HT-29 (cell line): ENCODE measurements at regions not wholly inside any gene's neighbourhood (a gene's known extent, or its start where the extent isn't known, plus 50 kb on each side); places are given as distances from the start of the nearest gene placed in this dataset.

ENCODE experiments used
- DNase-seq: peaks from one replicate; pipeline ENCODE4 v3.0.0-alpha.2; 2015; ENCODE audit warnings: low spot score

- peak; percentile 39 for DNase-seq
Observed at GRCh38 chrX:16445166-16445752, 204.7 kb upstream of the S100G start.

- no peak for DNase-seq
Observed at GRCh38 chrX:16451334-16451733, 198.6 kb upstream of the S100G start.

- DNase-seq, result no peak
Observed at GRCh38 chrX:16454926-16455325, 195.0 kb upstream of the S100G start.

- no peak for DNase-seq
Observed at GRCh38 chrX:16457239-16457638, 192.7 kb upstream of the S100G start.

- no peak for DNase-seq
Observed at GRCh38 chrX:16458208-16458607, 191.8 kb upstream of the S100G start.

- DNase-seq, result no peak
Observed at GRCh38 chrX:16459008-16459407, 190.9 kb upstream of the S100G start.

GRCh38 chrX:16461968-16462367 is 188.0 kb upstream of the S100G start:
- DNase-seq, result no peak

GRCh38 chrX:16462912-16463311 is 187.0 kb upstream of the S100G start:
- no peak for DNase-seq

GRCh38 chrX:16464369-16464768 is 185.6 kb upstream of the S100G start:
- DNase-seq, result no peak

- no peak for DNase-seq
Observed at GRCh38 chrX:16465081-16465876, 184.7 kb upstream of the S100G start.

GRCh38 chrX:16466640-16467432 is 183.1 kb upstream of the S100G start:
- DNase-seq, result no peak

- peak; percentile 4 for DNase-seq
Observed at GRCh38 chrX:16469870-16470269, 180.1 kb upstream of the S100G start.

- no peak for DNase-seq
Observed at GRCh38 chrX:16472345-16472744, 177.6 kb upstream of the S100G start.

- DNase-seq, result no peak
Observed at GRCh38 chrX:16474511-16474910, 175.4 kb upstream of the S100G start.

GRCh38 chrX:16476009-16476408 is 173.9 kb upstream of the S100G start:
- DNase-seq, result no peak

- DNase-seq, result no peak
Observed at GRCh38 chrX:16476692-16477091, 173.3 kb upstream of the S100G start.

- no peak for DNase-seq
Observed at GRCh38 chrX:16479206-16479869, 170.6 kb upstream of the S100G start.

GRCh38 chrX:16480049-16480448 is 169.9 kb upstream of the S100G start:
- no peak for DNase-seq

GRCh38 chrX:16484338-16484737 is 165.6 kb upstream of the S100G start:
- no peak for DNase-seq

- no peak for DNase-seq
Observed at GRCh38 chrX:16487620-16488385, 162.2 kb upstream of the S100G start.

- no peak for DNase-seq
Observed at GRCh38 chrX:16488959-16489358, 161.0 kb upstream of the S100G start.
